Embryonic facial prominence (tissue), 1 donor: ENCODE measurements at regions not wholly inside any gene's neighbourhood (a gene's known extent, or its start where the extent isn't known, plus 50 kb on each side); places are given as distances from the start of the nearest gene placed in this dataset.

Experiments used
- DNase-seq: peaks from one replicate; pipeline ENCODE4 v3.0.0-alpha.2; 2016; ENCODE audit errors: extremely low spot score

GRCh38 chr15:46848704-46849103 lies 868.6 kb upstream of the SEMA6D start:
- no peak for DNase-seq

DNA sequence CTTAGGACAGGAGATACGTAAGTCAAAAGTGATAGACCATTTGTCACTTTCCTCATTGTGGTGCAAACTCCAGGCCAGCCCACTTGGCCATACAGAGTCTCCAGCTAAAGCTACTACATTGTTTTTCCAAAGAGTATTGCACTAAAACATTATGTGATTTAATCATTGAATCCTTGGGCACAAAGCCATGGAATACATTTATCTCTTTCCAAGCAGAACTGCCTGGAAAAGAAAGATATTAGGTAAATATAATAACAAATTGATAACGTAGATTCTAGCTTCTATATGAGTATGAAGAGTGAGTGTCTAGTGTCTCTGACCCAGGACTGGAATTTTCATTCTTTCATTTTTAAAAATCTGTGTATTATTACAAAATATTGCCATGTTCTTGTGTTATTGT lies 863.7 kb upstream of the SEMA6D start:
- no peak for DNase-seq

DNA sequence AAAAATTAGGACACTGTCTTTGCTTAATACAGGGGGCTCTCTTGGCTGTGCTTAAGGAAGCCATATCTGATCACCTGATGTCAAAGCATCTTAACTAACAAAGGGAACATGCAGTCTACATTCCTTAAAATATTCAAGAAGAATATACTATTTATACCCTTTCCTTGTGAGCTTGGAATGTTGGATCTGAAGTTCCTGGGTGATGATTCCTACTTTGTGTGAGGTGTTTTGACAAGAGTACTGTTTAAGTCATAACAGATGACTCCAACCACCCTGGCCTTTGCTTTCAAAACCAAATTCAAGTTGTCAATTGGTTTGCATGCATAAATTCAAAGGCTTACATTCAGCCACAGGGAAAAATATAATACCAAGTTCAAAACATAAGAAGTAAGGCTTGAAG lies 862.7 kb upstream of the SEMA6D start:
- DNase-seq, result no peak

GRCh38 chr15:46855388-46855787 lies 861.9 kb upstream of the SEMA6D start:
- DNase-seq, result no peak

- no peak for DNase-seq
These were observed 860.3 kb upstream of the SEMA6D start for GRCh38 chr15:46856839-46857502.

GRCh38 chr15:46858150-46858549 lies 859.2 kb upstream of the SEMA6D start:
- DNase-seq, result no peak

DNA sequence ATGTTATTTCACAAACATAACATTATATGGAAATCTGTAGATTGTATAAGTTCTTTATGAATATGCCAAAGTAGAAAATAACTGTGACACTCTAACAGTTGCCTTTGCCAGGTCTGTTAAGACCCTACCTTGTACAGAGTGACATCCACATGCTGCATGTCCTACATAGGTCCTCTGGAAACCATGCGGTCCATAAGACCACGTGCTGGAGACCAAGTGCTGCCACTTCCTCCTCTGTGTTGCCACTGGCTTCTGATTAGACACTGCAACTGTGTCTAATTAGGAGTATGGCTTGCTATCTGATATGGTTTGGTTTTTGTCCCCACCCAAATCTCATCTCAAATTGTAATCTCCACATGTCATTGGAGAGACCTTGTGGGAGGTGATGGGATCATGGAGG lies 855.5 kb upstream of the SEMA6D start:
- no peak for DNase-seq

DNA sequence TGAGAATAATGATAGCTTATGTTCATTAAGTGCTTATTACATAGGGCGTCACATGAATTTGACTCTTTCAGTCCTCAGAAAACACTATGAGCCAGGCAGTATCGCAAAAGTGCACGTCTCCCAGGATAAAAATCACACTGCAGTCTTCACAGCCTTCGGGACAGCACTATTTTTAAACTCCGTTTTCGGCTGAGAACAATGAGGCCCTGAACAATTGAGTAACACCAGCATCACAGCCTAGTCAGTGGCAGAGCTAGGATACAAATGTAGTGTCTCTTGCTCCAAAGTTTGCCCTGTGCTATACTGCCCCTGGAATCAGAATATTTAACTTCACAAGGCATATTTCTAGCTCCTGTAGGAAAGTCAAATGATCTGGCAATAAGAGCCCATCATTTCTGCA lies 852.1 kb upstream of the SEMA6D start:
- no peak for DNase-seq

DNA sequence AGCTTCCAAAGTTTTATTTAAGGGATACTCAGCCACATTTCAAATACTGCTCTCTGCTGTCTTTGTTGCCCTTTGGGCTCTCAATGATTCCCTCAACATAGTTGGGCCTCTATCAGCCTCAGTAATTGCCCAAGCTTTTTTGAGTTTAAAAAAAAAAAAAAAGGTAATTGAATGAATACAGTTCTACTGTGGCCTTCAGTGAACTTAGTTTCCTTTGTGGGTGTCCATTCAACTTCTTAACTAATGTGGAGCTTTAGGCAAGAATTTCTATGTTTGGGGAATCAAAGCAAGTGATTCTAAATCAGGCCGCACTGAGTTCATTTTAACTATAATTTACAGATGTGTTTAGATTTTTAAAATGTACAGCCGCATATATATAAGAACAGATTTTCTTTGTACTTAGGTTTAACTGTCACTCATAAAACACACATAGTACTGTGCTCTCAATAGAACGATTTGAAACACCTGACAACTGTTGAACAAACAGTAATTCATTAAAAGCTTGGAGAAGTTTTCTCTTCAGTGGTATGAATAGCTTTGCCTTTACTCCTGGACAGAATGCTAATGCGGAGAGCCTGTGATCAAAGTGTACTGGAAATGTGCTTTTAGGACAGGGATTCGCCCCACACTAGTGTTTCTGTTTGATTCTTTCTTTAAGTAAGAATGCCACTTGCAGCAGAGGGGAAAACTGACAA lies 844.9 kb upstream of the SEMA6D start:
- no peak for DNase-seq

DNA sequence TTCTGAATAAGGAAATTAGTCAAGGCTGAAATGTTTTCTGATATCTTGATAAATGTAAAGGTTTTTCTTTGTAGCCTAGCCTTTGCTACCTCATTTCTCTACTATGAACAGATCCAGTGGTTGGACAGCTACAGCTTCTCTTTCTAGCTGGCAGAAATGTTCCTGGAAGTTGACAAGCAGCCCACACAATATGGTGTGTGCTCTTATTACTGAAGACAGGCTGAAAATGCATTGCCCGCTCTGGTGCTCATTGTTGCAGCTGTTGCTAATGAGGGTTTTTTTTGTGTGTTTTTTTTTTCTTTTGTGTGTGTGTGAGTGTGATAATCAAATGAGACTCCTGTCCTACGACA lies 844.3 kb upstream of the SEMA6D start:
- no peak for DNase-seq

- DNase-seq, result no peak
These were observed 838.1 kb upstream of the SEMA6D start for GRCh38 chr15:46879032-46879770.

- no peak for DNase-seq
These were observed 836.5 kb upstream of the SEMA6D start for GRCh38 chr15:46880791-46881190.

DNA sequence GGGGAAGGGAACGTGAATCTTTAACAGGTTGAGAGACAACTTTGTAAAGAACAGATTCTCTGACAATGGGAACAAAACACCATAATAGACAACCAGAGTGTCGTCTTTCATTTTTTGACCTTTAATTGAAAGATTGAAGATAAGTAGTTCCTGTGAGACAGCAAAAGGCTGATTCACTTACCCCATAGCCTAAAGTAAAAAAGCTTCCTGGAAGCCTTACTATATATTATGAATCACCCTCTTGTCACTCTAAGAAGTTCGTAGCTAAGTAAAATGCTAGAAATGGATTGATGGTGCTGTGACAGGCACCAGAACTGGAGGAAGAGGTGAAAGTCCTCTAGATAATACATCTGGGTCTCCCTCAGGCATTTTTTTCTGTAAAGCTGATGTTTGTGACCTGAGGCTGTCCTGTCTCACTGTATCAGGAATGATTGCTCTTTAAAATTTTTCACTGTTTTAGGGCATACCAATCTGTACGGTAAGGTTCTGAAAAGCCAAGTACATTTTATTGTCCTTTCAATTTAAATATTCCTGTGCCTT lies 824.6 kb upstream of the SEMA6D start:
- DNase-seq, result no peak

- no peak for DNase-seq
These were observed 822.7 kb upstream of the SEMA6D start for GRCh38 chr15:46894644-46895043.

GRCh38 chr15:46897266-46897665 lies 820.0 kb upstream of the SEMA6D start:
- DNase-seq, result no peak

GRCh38 chr15:46901001-46901400 lies 816.3 kb upstream of the SEMA6D start:
- no peak for DNase-seq

DNA sequence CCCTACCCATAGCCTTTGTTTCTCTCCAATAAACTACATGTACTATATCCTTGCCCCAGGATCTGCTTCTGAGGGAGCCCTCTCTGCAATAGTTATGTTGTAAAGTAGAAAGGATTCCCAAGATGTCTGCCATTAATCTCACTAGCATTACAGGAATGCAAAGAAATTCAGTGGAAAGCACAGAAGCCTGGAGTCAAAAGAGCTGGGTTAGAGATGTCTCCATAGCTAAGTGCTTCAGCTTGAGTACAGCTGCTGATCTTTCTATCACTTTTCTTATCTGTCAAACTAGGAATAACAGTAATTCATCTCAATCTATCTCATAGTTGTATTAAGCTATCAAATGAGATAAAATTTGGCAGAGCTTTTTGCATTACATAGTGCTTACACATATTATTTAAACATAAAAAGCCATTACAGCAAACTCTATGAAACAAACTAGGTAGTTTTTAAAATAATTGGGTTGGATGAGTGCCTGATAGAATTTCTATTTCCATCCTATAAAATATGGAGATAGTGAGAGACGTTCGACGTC lies 799.5 kb upstream of the SEMA6D start:
- DNase-seq, result no peak

DNA sequence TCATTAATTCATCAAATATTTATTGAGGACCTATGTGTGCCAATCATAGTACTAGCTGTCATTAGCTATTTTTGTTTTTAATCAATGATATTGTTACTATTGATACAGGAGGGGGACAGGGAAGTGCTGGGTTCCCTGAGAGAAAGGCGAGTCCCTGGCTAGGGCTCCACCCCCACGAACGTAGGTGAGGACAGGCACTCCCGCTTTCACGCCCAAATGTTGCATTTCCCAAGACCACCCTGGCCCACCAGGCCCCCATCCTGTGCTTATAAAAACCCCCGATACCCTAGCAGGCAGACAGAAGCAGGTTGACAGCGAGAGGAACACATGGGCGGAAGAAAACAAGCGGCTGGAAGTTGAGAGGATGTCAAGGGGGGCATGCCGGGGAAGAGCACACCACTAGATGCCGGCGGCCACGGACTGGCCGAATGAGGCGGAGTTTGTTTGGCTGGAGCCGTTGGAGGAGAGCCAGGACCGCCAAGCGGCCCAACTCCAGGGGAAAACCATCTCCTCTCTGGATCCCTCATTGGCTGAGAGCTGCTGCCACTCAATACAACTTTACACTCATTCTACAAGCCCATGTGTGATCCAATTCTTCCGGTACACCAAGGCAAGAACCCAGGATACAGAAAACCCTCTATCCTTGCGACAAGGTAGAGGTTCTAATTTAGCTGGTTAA lies 798.7 kb upstream of the SEMA6D start:
- DNase-seq, result no peak

- no peak for DNase-seq
These were observed 795.4 kb upstream of the SEMA6D start for GRCh38 chr15:46921891-46922290.

GRCh38 chr15:46930426-46930825 lies 786.9 kb upstream of the SEMA6D start:
- no peak for DNase-seq

DNA sequence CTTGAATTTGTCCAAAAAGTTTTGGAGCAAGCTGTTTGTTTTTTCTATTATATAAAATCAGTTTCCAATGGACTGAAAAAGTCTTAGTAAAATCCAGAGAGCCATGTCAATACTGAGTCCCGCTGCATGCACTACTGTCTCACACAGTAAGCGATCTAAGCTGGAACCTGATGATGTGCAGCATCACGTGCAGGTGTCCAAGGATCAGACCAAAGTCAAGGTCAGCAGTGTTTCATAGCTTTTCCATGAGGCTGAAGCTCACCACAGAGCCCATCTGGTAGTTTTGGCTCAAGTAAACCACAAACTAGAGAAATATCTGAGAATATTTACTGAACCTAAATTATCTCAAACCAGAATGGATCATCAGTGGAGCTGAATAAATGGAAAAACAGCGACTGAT lies 784.0 kb upstream of the SEMA6D start:
- DNase-seq, result no peak

GRCh38 chr15:46934851-46935250 lies 782.5 kb upstream of the SEMA6D start:
- no peak for DNase-seq
